ENCODE measurements at regions not wholly inside any gene's neighbourhood (a gene's known extent, or its start where the extent isn't known, plus 50 kb on each side); places are given as distances from the start of the nearest gene placed in this dataset.

DNA sequence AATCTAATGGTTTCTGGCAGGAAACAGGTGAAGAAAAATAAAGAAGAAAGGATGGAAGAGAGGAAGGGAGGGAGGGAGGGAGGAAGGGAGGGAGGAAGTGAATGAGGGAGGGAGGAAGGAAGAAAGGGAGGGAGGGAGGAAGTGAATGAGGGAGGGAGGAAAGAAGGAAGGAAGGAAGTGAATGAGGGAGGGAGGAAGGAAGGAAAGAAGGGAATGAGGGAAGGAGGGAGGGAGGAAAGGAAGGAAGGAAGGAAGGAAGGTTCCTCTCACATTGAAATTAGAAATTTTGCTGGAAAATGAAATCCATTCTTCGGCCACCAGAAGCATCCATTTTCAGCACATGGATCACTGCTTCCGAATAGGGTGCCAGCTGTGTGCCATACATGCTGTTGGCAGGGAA lies 62.2 kb upstream of the PELI2 start:
- TF ChIP-seq, protein P1, sequence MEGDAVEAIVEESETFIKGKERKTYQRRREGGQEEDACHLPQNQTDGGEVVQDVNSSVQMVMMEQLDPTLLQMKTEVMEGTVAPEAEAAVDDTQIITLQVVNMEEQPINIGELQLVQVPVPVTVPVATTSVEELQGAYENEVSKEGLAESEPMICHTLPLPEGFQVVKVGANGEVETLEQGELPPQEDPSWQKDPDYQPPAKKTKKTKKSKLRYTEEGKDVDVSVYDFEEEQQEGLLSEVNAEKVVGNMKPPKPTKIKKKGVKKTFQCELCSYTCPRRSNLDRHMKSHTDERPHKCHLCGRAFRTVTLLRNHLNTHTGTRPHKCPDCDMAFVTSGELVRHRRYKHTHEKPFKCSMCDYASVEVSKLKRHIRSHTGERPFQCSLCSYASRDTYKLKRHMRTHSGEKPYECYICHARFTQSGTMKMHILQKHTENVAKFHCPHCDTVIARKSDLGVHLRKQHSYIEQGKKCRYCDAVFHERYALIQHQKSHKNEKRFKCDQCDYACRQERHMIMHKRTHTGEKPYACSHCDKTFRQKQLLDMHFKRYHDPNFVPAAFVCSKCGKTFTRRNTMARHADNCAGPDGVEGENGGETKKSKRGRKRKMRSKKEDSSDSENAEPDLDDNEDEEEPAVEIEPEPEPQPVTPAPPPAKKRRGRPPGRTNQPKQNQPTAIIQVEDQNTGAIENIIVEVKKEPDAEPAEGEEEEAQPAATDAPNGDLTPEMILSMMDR (IDR thresholded peaks at IDR 0.05; ENCODE audit: insufficient read depth, low read length, poor library complexity, severe bottlenecking): no peak
- TF ChIP-seq EZH2phosphoT487 (conservative IDR thresholded peaks at IDR 0.05; ENCODE audit: low read length): no peak
